CD4-positive, alpha-beta memory T cell (primary cell): ENCODE measurements at regions not wholly inside any gene's neighbourhood (a gene's known extent, or its start where the extent isn't known, plus 50 kb on each side); places are given as distances from the start of the nearest gene placed in this dataset.
A peak's percentile ranks its signal among the peaks of the same experiment; 100 is the strongest.
"Not testable (repeated sequence)": the region's sequence is repeated elsewhere in the genome, so short reads cannot be mapped to it uniquely, and the experiment has no call there.

Source experiments
- CTCF ChIA-PET: fragments of 350-600 bp; sonication (Branson Sonifier 250); formaldehyde crosslinking; loops from one replicate; lab custom pipeline; 2021; ENCODE audit warnings: inconsistent platforms; ENCODE audit not compliant: partially characterized antibody; lab: Charles Lee
- POLR2A ChIA-PET: fragments of 350-600 bp; sonication (Branson Sonifier 250); formaldehyde crosslinking; loops from one replicate; lab custom pipeline; 2021; ENCODE audit not compliant: partially characterized antibody; lab: Charles Lee
- DNase-seq, 5 donors: peaks; one replicate each; pipeline versions ENCODE4 v3.0.0 to v3.0.0-alpha.2; 2020 to 2022; ENCODE audit warnings: mixed read lengths in 1 of 5
- H3K27ac ChIP-seq: one replicate; pipeline ENCODE4 v1.7.0; 2013; ENCODE audit warnings: low read depth, low read length
- H3K27me3 ChIP-seq: 2 replicates; pipeline ENCODE4 v1.7.0; 2013; ENCODE audit warnings: mild to moderate bottlenecking, low read length, moderate library complexity; ENCODE audit not compliant: insufficient read depth
- H3K36me3 ChIP-seq: 2 replicates; pipeline ENCODE4 v1.7.0; 2013; ENCODE audit warnings: mild to moderate bottlenecking, low read length, moderate library complexity; ENCODE audit not compliant: insufficient read depth
- H3K4me1 ChIP-seq: 2 replicates; pipeline ENCODE4 v1.7.0; 2013; ENCODE audit warnings: mild to moderate bottlenecking, low read length, moderate library complexity; ENCODE audit not compliant: insufficient read depth
- H3K4me3 ChIP-seq, 2 donors: one replicate each; pipeline ENCODE4 v1.7.0; 2013; ENCODE audit warnings: low read length in 2 of 2, mild to moderate bottlenecking in 1 of 2
- H3K9me3 ChIP-seq, 2 donors: one replicate each; pipeline ENCODE4 v1.7.0; 2013; ENCODE audit warnings: low read length in 2 of 2, control low read depth in 1 of 2; ENCODE audit not compliant: control insufficient read depth in 1 of 2
- H3K27ac Mint-ChIP-seq, 7 donors: one replicate each; pipeline ENCODE4 v1.8.0; 2020 to 2021; ENCODE audit warnings: mixed read lengths in 7 of 7, mild to moderate bottlenecking in 6 of 7, inconsistent platforms in 3 of 7, moderate library complexity in 3 of 7
- H3K27me3 Mint-ChIP-seq, 2 donors: one replicate each; pipeline ENCODE4 v1.8.0; 2020 to 2021; ENCODE audit warnings: mixed read lengths in 2 of 2
- H3K36me3 Mint-ChIP-seq, 2 donors: one replicate each; pipeline ENCODE4 v1.8.0; 2020 to 2021; ENCODE audit warnings: mixed read lengths in 2 of 2, inconsistent platforms in 1 of 2, mild to moderate bottlenecking in 1 of 2
- H3K4me1 Mint-ChIP-seq, 4 donors: one replicate each; pipeline ENCODE4 v1.8.0; 2020 to 2021; ENCODE audit warnings: mixed read lengths in 4 of 4, mild to moderate bottlenecking in 1 of 4
- H3K4me3 Mint-ChIP-seq, 8 donors: one replicate each; pipeline ENCODE4 v1.8.0; 2020 to 2021; ENCODE audit warnings: mixed read lengths in 8 of 8, mild to moderate bottlenecking in 7 of 8, moderate library complexity in 6 of 8, inconsistent platforms in 3 of 8
- H3K9me3 Mint-ChIP-seq, 8 donors: one replicate each; pipeline ENCODE4 v1.8.0; 2020 to 2021; ENCODE audit warnings: mixed read lengths in 8 of 8, mild to moderate bottlenecking in 5 of 8, inconsistent platforms in 3 of 8, moderate library complexity in 1 of 8
- intact Hi-C: fragments of 100-400 bp; cut with micrococcal nuclease; formaldehyde crosslinking; loops from one replicate; pipeline ENCODE4 v1.15.1; 2023

GRCh38 chr2:11080253-11081115 lies 74.8 kb upstream of the SLC66A3 start:
- no peak overlapping the region for H3K4me3 Mint-ChIP-seq
- no peaks in the 10 kb centered on the region for H3K27me3 ChIP-seq
- POLR2A ChIA-PET, result no interaction called here
- CTCF ChIA-PET, result no interaction called here
- DNase-seq, result no peak
- H3K36me3 ChIP-seq, result no peaks in the 10 kb centered on the region
- peak overlapping the region in 2 of 7 donors; percentile 47 to 83 for H3K27ac Mint-ChIP-seq
- H3K9me3 Mint-ChIP-seq, result peaks cover 0 to 2% (median 0%) of the 10 kb centered on the region in 8 donors
- no peaks in the 10 kb centered on the region for H3K4me1 ChIP-seq
- no peaks in the 10 kb centered on the region for H3K9me3 ChIP-seq
- peaks cover 4 to 6% of the 10 kb centered on the region in 2 donors for H3K27me3 Mint-ChIP-seq
- no peak overlapping the region for H3K27ac ChIP-seq
- intact Hi-C loops, result no loop called here
- no peaks in the 10 kb centered on the region for H3K36me3 Mint-ChIP-seq
- no peak overlapping the region for H3K4me3 ChIP-seq
- no peaks in the 10 kb centered on the region for H3K4me1 Mint-ChIP-seq

- Mint-ChIP-seq H3K27me3 (peaks cover 0 to 4% of the 10 kb centered on the region in 2 donors), H3K36me3 (no peaks in the 10 kb centered on the region), H3K9me3 (peaks cover 0 to 2% (median 0%) of the 10 kb centered on the region in 8 donors), H3K4me1 (no peaks in the 10 kb centered on the region), H3K27ac (no peak overlapping the region), H3K4me3 (no peak overlapping the region)
- DNase-seq, result no peak
- Histone ChIP-seq H3K27me3 (no peaks in the 10 kb centered on the region), H3K4me1 (no peaks in the 10 kb centered on the region), H3K9me3 (no peaks in the 10 kb centered on the region), H3K27ac (no peak overlapping the region), H3K4me3 (no peak overlapping the region), H3K36me3 (no peaks in the 10 kb centered on the region)
- CTCF ChIA-PET, result no interaction called here
- POLR2A ChIA-PET, result no interaction called here
- intact Hi-C loops, result no loop called here
Observed at GRCh38 chr2:11082880-11083279, 72.4 kb upstream of the SLC66A3 start.

- H3K9me3 ChIP-seq, CTCF ChIA-PET, H3K27ac ChIP-seq, H3K9me3 Mint-ChIP-seq, DNase-seq, H3K36me3 ChIP-seq, H3K4me3 ChIP-seq, H3K4me3 Mint-ChIP-seq, H3K4me1 Mint-ChIP-seq, H3K27me3 Mint-ChIP-seq, intact Hi-C loops, H3K27me3 ChIP-seq, POLR2A ChIA-PET, H3K4me1 ChIP-seq, H3K36me3 Mint-ChIP-seq, H3K27ac Mint-ChIP-seq: not testable (repeated sequence)
Observed at GRCh38 chr2:11088821-11089220, 66.4 kb upstream of the SLC66A3 start.

DNA sequence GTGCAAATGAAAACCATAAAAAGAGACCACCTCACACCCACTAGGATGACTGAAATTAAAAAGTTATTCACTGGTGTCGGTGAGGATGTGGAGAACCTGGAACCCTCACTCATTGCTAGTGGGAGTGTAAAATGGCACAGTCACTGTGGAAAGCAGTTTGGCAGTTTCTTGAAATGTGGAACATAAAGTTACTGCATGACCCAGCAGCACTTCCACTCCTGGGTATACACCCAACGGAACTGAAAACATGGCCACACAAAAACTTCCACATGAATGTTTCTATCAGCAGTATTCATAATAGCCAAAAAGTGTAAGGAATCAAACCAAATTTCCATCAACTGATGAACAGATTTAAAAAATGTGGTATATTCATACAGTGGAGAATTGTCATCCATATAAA lies 65.1 kb upstream of the SLC66A3 start:
- POLR2A ChIA-PET, result no interaction called here
- H3K27ac Mint-ChIP-seq, result no peak overlapping the region
- H3K4me3 Mint-ChIP-seq, result no peak overlapping the region

DNA sequence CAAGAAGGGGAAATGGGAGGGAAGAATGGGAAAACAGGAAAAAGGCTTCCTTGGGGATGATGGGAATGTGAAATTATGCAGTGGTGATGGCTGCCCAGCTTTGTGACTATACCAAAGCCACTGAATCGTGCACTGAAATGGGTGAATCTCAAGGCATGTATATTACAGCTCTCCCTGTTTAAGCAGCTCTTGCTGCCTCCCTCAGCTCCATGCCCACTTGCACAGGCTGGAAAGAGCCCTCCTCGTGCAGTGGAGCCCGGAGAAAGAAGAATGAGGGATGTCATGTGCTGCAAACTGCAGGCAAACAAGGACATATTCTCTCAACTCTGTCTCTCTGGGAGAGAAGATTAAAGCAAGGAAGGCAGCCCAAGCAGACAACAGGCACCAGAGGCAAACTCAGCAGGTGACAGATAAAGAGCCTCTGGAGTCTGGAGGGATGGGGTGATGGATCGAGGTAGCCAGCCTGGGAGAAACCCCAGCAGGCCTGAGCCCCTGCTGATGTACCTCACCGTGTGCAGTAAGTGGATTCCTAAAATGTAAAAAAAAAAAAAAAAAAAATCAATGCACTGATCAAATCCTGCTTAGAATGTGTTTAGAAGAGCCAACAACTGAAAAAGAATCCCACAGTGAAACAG lies 62.4 kb upstream of the SLC66A3 start:
- DNase-seq, result no peak
- intact Hi-C loops, result no loop called here
- POLR2A ChIA-PET, result interaction anchor here (0.6 to 1.7 kb wide), 4 partner anchors 12 to 358 kb away, joined by 3 to 5 read pairs (median 4); no protein-coding TSS in a partner anchor
- no peaks in the 10 kb centered on the region for H3K9me3 Mint-ChIP-seq
- Histone ChIP-seq H3K9me3 (no peaks in the 10 kb centered on the region), H3K27me3 (no peaks in the 10 kb centered on the region), H3K36me3 (no peaks in the 10 kb centered on the region), H3K4me1 (no peaks in the 10 kb centered on the region), H3K4me3 (no peak overlapping the region), H3K27ac (no peak overlapping the region)
- CTCF ChIA-PET, result interaction anchor here (1.4 kb wide), 1 partner anchor 32 kb away, joined by 4 read pairs; no protein-coding TSS in a partner anchor
- no peak overlapping the region for H3K4me3 Mint-ChIP-seq
- H3K27ac Mint-ChIP-seq, result no peak overlapping the region
- no peaks in the 10 kb centered on the region for H3K36me3 Mint-ChIP-seq
- H3K27me3 Mint-ChIP-seq, result peaks cover 0 to 3% of the 10 kb centered on the region in 2 donors
- H3K4me1 Mint-ChIP-seq, result no peaks in the 10 kb centered on the region

More for the DNA sequence above, 65.1 kb upstream of the SLC66A3 start:
- Mint-ChIP-seq H3K36me3 (no peaks in the 10 kb centered on the region), H3K27me3 (peaks cover 0 to 3% of the 10 kb centered on the region in 2 donors), H3K9me3 (no peaks in the 10 kb centered on the region), H3K4me1 (no peaks in the 10 kb centered on the region)
- DNase-seq, result no peak
- H3K9me3 ChIP-seq, result no peaks in the 10 kb centered on the region
- no peaks in the 10 kb centered on the region for H3K4me1 ChIP-seq
- no peak overlapping the region for H3K4me3 ChIP-seq
- intact Hi-C loops, result no loop called here
- no peaks in the 10 kb centered on the region for H3K27me3 ChIP-seq
- no peak overlapping the region for H3K27ac ChIP-seq
- CTCF ChIA-PET, result no interaction called here
- H3K36me3 ChIP-seq, result no peaks in the 10 kb centered on the region

DNA sequence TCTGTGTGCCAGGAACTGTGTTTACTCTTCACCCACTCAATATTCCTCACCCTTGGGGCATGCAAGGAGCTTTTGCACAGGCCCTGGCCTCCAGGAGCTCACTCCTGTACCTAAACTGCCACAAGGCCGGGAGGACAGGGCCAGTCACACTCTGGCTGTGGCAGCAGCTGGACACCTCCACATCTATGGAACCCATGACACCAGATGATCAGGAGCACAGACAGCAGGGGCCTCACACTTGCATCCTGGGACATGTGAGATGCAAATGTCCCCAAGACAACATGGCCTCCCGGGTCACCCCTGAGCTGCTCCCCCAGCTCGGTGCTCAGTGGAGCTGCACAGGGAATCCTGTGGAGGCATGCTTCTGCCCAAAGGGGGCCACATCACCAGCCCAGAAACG lies 61.8 kb upstream of the SLC66A3 start:
- no peak overlapping the region for H3K4me3 ChIP-seq
- no peaks in the 10 kb centered on the region for H3K4me1 Mint-ChIP-seq
- DNase-seq, result no peak
- H3K36me3 Mint-ChIP-seq, result no peaks in the 10 kb centered on the region
- no peak overlapping the region for H3K27ac ChIP-seq
- intact Hi-C loops, result no loop called here
- no peaks in the 10 kb centered on the region for H3K4me1 ChIP-seq
- ChIA-PET POLR2A (interaction anchor here (0.7 to 1.7 kb wide), 3 partner anchors 11 to 36 kb away, joined by 4 to 5 read pairs (median 4); no protein-coding TSS in a partner anchor), CTCF (interaction anchor here (1.4 kb wide), 1 partner anchor 31 kb away, joined by 4 read pairs; no protein-coding TSS in a partner anchor)
- peaks cover 0 to 3% of the 10 kb centered on the region in 2 donors for H3K27me3 Mint-ChIP-seq
- no peaks in the 10 kb centered on the region for H3K9me3 ChIP-seq
- no peaks in the 10 kb centered on the region for H3K36me3 ChIP-seq
- no peaks in the 10 kb centered on the region for H3K27me3 ChIP-seq
- no peaks in the 10 kb centered on the region for H3K9me3 Mint-ChIP-seq
- H3K27ac Mint-ChIP-seq, result no peak overlapping the region
- no peak overlapping the region for H3K4me3 Mint-ChIP-seq
